Endodermal cell (in vitro differentiated cells): ENCODE measurements at regions not wholly inside any gene's neighbourhood (a gene's known extent, or its start where the extent isn't known, plus 50 kb on each side); places are given as distances from the start of the nearest gene placed in this dataset.

ENCODE experiments used
- DNase-seq: peaks from one replicate; pipeline ENCODE4 v3.0.0-alpha.2; 2017
- H3K27ac ChIP-seq: 2 replicates; pipeline ENCODE4 v1.5.1; 2013; ENCODE audit warnings: mild to moderate bottlenecking, low read depth, low read length, moderate library complexity
- H3K27me3 ChIP-seq: 2 replicates; pipeline ENCODE4 v1.6.1; 2013; ENCODE audit warnings: mild to moderate bottlenecking, low read length, moderate library complexity; ENCODE audit not compliant: insufficient read depth, control insufficient read depth, poor library complexity, severe bottlenecking
- H3K36me3 ChIP-seq: 2 replicates; pipeline ENCODE4 v1.7.0; 2013; ENCODE audit warnings: mild to moderate bottlenecking, low read length, moderate library complexity; ENCODE audit not compliant: control insufficient read depth, insufficient read depth
- H3K4me1 ChIP-seq: one replicate; pipeline ENCODE4 v1.7.0; 2013; ENCODE audit warnings: low read length; ENCODE audit not compliant: control insufficient read depth, insufficient read depth
- H3K4me3 ChIP-seq: 2 replicates; pipeline ENCODE4 v1.5.1; 2013; ENCODE audit warnings: mild to moderate bottlenecking, low read length, moderate library complexity
- H3K9ac ChIP-seq: 2 replicates; pipeline ENCODE4 v1.6.1; 2013; ENCODE audit warnings: mild to moderate bottlenecking, low read length, moderate library complexity; ENCODE audit not compliant: poor library complexity, severe bottlenecking; ENCODE audit errors: extremely low read depth
- H3K9me3 ChIP-seq: 2 replicates; pipeline ENCODE4 v1.6.1; 2013; ENCODE audit warnings: mild to moderate bottlenecking, low read length, moderate library complexity; ENCODE audit not compliant: control insufficient read depth
- H3K27ac Mint-ChIP-seq: 2 replicates; pipeline ENCODE4 v1.8.0; 2020; ENCODE audit warnings: mixed read lengths
- H3K27me3 Mint-ChIP-seq: 2 replicates; pipeline ENCODE4 v1.8.0; 2021; ENCODE audit warnings: mild to moderate bottlenecking, mixed read lengths; ENCODE audit not compliant: insufficient read depth
- H3K36me3 Mint-ChIP-seq: 2 replicates; pipeline ENCODE4 v1.8.0; 2020; ENCODE audit warnings: low read depth, mixed read lengths
- H3K4me1 Mint-ChIP-seq: 2 replicates; pipeline ENCODE4 v1.8.0; 2020; ENCODE audit warnings: mixed read lengths
- H3K4me3 Mint-ChIP-seq: 2 replicates; pipeline ENCODE4 v1.8.0; 2020; ENCODE audit warnings: mild to moderate bottlenecking, moderate library complexity, mixed read lengths
- H3K9me3 Mint-ChIP-seq: 2 replicates; pipeline ENCODE4 v1.8.0; 2020; ENCODE audit warnings: mild to moderate bottlenecking, mixed read lengths
- CTCF ChIP-seq: fragments of 200-600 bp; sonication (generic); conservative IDR thresholded peaks from 2 replicates; pipeline ENCODE4 v1.5.0; 2021; ENCODE audit warnings: antibody characterized with exemption, mild to moderate bottlenecking
- WGBS, 2 experiments: methylation state at CpG; one replicate each; pipeline versions ENCODE4 v1.1.5 to v1.1.7; 2013; ENCODE audit warnings: missing lambda C conversion rate in 2 of 2, mixed read lengths in 1 of 2; ENCODE audit not compliant: insufficient coverage in 1 of 2, insufficient read length in 1 of 2; 5-methylcytosine and 5-hydroxymethylcytosine counted together

- no peaks in the 10 kb centered on the region for H3K36me3 Mint-ChIP-seq
- peak; percentile 79 for DNase-seq
- no peak overlapping the region for H3K4me3 Mint-ChIP-seq
- no peaks in the 10 kb centered on the region for H3K27me3 Mint-ChIP-seq
- H3K27ac Mint-ChIP-seq = no peak overlapping the region
- peaks cover 3% of the 10 kb centered on the region for H3K4me1 ChIP-seq
- no peak overlapping the region for H3K9ac ChIP-seq
- peaks cover 8% of the 10 kb centered on the region for H3K4me1 Mint-ChIP-seq
- peak; percentile 87 for TF ChIP-seq CTCF
- no peak overlapping the region for H3K4me3 ChIP-seq
- H3K36me3 ChIP-seq = no peaks in the 10 kb centered on the region
- H3K9me3 Mint-ChIP-seq = peaks cover 3% of the 10 kb centered on the region
- WGBS, 2 experiments = 52 to 55% methylated on average over 15 to 17 of the region's 17 CpGs
- H3K9me3 ChIP-seq = no peaks in the 10 kb centered on the region
- H3K27ac ChIP-seq = peak overlapping the region; percentile 12
- H3K27me3 ChIP-seq = no peaks in the 10 kb centered on the region
Observed at GRCh38 chr4:138090150-138090917, 151.8 kb downstream of the SLC7A11 start.

DNA sequence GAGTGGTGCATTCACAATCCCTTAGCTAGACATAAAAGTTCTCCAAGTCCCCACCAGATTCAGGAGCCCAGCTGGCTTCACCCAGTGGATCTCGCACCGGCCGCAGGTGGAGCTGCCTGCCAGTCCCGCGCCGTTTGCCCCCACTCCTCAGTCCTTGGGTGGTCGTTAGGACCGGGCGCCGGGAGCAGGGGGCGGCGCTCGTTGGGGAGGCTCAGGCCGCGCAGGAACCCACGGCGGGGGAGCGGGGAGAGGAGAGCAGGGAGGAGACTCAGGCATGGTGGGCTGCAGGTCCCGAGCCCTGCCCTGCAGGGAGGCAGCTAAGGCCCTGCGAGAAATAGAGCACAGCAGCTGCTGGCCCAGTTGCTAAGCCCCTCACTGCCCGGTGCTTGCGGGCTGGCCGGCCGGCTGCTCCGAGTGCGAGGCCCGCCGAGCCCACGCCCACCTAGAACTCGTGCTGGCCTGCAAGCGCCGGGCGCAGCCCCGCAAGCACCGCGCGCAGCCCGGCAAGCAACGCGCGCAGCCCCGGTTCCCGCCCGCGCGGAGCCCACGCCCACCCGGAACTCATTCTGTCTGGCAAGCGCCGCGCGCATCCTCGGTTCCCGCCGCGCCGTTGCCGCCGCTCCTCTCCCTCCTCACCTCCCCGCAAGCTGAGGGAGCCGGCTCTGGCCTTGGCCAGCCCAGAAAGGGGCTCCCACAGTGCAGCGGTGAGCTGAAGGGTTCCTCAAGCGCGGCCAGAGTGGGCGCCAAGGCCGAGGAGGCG is 153.5 kb downstream of the SLC7A11 start:
- peaks cover 8% of the 10 kb centered on the region for H3K4me1 Mint-ChIP-seq
- no peaks in the 10 kb centered on the region for H3K27me3 Mint-ChIP-seq
- Histone ChIP-seq H3K36me3 (no peaks in the 10 kb centered on the region), H3K27me3 (no peaks in the 10 kb centered on the region), H3K4me1 (peaks cover 3% of the 10 kb centered on the region), H3K9me3 (no peaks in the 10 kb centered on the region), H3K4me3 (no peak overlapping the region), H3K27ac (no peak overlapping the region), H3K9ac (no peak overlapping the region)
- H3K27ac Mint-ChIP-seq = no peak overlapping the region
- H3K36me3 Mint-ChIP-seq = no peaks in the 10 kb centered on the region
- 96 to 97% methylated on average over 21 to 67 of the region's 67 CpGs for WGBS, 2 experiments
- H3K9me3 Mint-ChIP-seq = peaks cover 3% of the 10 kb centered on the region
- TF ChIP-seq CTCF = no peak
- H3K4me3 Mint-ChIP-seq = no peak overlapping the region
- no peak for DNase-seq

- H3K27me3 Mint-ChIP-seq = no peaks in the 10 kb centered on the region
- peaks cover 8% of the 10 kb centered on the region for H3K4me1 Mint-ChIP-seq
- H3K27ac Mint-ChIP-seq = no peak overlapping the region
- H3K9me3 Mint-ChIP-seq = peaks cover 3% of the 10 kb centered on the region
- Histone ChIP-seq H3K4me3 (no peak overlapping the region), H3K27me3 (no peaks in the 10 kb centered on the region), H3K36me3 (no peaks in the 10 kb centered on the region), H3K4me1 (peaks cover 3% of the 10 kb centered on the region), H3K9ac (no peak overlapping the region), H3K9me3 (no peaks in the 10 kb centered on the region), H3K27ac (no peak overlapping the region)
- no peak for TF ChIP-seq CTCF
- DNase-seq = no peak
- 84 to 99% methylated on average over 2 to 4 of the region's 4 CpGs for WGBS, 2 experiments
- H3K4me3 Mint-ChIP-seq = no peak overlapping the region
- no peaks in the 10 kb centered on the region for H3K36me3 Mint-ChIP-seq
Observed at GRCh38 chr4:138087066-138087719, 155.0 kb downstream of the SLC7A11 start.
